Chondrocyte (in vitro differentiated cells): ENCODE measurements at regions not wholly inside any gene's neighbourhood (a gene's known extent, or its start where the extent isn't known, plus 50 kb on each side); places are given as distances from the start of the nearest gene placed in this dataset.

ENCODE experiments used
- DNase-seq: peaks from one replicate; pipeline ENCODE4 v3.0.0; 2021; ENCODE audit warnings: mixed read lengths, low spot score
- H3K27ac Mint-ChIP-seq: one replicate; pipeline ENCODE4 v1.8.0; 2021; ENCODE audit warnings: mild to moderate bottlenecking, moderate library complexity, mixed read lengths; ENCODE audit not compliant: unreplicated experiment
- H3K27me3 Mint-ChIP-seq: 2 replicates; pipeline ENCODE4 v1.8.0; 2021; ENCODE audit warnings: low read depth, mixed read lengths
- H3K36me3 Mint-ChIP-seq: 2 replicates; pipeline ENCODE4 v1.8.0; 2021; ENCODE audit warnings: low read depth, mixed read lengths
- H3K4me1 Mint-ChIP-seq: 2 replicates; pipeline ENCODE4 v1.8.0; 2021; ENCODE audit warnings: low read depth, mild to moderate bottlenecking, mixed read lengths
- H3K4me3 Mint-ChIP-seq: one replicate; pipeline ENCODE4 v1.8.0; 2021; ENCODE audit warnings: mild to moderate bottlenecking, moderate library complexity, mixed read lengths; ENCODE audit not compliant: unreplicated experiment
- H3K9me3 Mint-ChIP-seq: 2 replicates; pipeline ENCODE4 v1.8.0; 2021; ENCODE audit warnings: low read depth, mixed read lengths
- TF ChIP-seq, protein P1 (sequence below): fragments of 200-600 bp; sonication (generic); IDR thresholded peaks from 2 replicates; pipeline ENCODE4 v1.5.0; 2021; ENCODE audit warnings: antibody characterized with exemption, mild to moderate bottlenecking, moderate library complexity

DNA sequence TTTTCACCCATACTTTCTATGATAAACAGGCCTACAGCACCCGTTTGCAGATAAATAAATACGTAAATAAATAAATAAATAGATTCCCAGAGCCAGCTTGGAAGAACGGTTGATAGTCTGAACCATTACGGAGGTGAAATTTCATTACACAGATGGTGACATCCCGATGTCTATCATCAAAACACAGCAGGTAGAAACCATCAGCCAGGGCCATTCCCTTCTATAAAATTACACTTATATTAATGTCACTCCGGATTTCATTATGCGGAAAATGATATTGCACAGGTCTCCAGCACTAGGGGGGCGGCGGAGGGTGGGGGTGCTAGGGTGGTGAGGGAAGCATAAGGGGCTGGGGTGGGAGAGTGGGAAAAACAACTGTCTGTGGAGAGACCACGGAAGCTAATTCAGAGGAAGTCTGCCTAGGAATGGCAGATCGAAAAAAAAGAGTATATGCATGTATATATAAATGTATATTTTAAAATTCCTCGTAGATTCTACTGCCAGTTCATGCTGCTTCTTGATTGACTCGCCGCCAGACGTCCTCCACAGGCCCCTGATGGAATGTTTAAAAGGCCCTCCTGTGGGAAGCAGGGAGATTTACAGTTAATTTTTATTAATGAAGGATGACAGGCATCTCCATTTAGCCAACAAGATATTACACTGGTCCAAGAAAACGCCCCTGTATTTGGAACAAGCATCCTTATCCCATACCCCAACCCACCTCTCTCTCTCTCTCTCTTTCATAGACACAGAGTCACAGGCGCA lies 1906.0 kb upstream of the PIK3C3 start:
- Mint-ChIP-seq H3K4me1 (no peaks in the 10 kb centered on the region), H3K36me3 (no peaks in the 10 kb centered on the region), H3K27me3 (no peaks in the 10 kb centered on the region), H3K27ac (no peak overlapping the region), H3K9me3 (no peaks in the 10 kb centered on the region), H3K4me3 (no peak overlapping the region)
- no peak for DNase-seq
- TF ChIP-seq, protein P1, sequence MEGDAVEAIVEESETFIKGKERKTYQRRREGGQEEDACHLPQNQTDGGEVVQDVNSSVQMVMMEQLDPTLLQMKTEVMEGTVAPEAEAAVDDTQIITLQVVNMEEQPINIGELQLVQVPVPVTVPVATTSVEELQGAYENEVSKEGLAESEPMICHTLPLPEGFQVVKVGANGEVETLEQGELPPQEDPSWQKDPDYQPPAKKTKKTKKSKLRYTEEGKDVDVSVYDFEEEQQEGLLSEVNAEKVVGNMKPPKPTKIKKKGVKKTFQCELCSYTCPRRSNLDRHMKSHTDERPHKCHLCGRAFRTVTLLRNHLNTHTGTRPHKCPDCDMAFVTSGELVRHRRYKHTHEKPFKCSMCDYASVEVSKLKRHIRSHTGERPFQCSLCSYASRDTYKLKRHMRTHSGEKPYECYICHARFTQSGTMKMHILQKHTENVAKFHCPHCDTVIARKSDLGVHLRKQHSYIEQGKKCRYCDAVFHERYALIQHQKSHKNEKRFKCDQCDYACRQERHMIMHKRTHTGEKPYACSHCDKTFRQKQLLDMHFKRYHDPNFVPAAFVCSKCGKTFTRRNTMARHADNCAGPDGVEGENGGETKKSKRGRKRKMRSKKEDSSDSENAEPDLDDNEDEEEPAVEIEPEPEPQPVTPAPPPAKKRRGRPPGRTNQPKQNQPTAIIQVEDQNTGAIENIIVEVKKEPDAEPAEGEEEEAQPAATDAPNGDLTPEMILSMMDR: no peak

DNA sequence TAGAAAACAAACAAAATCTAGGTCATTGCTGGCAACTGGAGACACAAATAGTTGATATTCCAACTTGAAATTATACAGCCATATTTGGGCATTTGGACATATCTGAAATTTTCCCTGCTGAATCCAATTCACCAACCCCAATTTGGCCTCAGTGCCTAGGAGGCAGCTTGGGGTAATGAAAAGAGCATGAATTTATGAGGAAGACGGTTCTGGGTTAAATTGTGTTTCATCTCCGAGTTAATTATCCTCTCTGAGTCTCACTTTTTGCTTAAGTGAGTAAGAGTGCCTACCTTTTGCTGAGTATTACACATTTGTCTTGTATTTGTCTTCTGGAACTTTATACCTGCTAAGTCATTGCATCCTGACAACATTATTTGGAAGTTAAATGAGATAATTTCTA lies 1906.8 kb upstream of the PIK3C3 start:
- H3K27me3 Mint-ChIP-seq: no peaks in the 10 kb centered on the region
- TF ChIP-seq, protein P1: no peak
- DNase-seq: no peak

DNA sequence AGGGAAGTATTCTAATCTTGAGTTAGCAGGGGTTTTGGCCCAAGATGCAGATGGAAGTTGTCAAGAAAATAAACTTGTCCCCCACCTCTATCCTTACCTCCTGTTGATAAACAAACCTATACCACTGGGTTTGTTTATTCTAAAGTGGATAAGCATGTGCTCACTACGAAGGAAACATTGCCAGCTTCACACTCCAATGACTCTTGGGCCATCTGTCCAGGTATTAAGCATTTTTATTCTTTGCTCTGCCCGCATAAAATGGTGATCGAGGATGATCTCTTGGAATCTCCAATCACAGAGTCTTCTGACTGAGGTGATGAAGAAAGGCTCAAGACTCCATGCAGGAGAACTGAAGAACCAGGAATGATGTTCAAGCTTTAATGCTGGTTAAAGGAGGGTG lies 1908.4 kb upstream of the PIK3C3 start:
- no peak for DNase-seq
- no peaks in the 10 kb centered on the region for H3K9me3 Mint-ChIP-seq
- H3K36me3 Mint-ChIP-seq: no peaks in the 10 kb centered on the region
- H3K4me1 Mint-ChIP-seq: no peaks in the 10 kb centered on the region
- TF ChIP-seq, protein P1: no peak
- no peaks in the 10 kb centered on the region for H3K27me3 Mint-ChIP-seq
- H3K4me3 Mint-ChIP-seq: no peak overlapping the region
- no peak overlapping the region for H3K27ac Mint-ChIP-seq

More for the DNA sequence above, 1906.8 kb upstream of the PIK3C3 start:
- Mint-ChIP-seq H3K36me3 (no peaks in the 10 kb centered on the region), H3K4me1 (no peaks in the 10 kb centered on the region), H3K27ac (no peak overlapping the region), H3K4me3 (no peak overlapping the region), H3K9me3 (no peaks in the 10 kb centered on the region)

DNA sequence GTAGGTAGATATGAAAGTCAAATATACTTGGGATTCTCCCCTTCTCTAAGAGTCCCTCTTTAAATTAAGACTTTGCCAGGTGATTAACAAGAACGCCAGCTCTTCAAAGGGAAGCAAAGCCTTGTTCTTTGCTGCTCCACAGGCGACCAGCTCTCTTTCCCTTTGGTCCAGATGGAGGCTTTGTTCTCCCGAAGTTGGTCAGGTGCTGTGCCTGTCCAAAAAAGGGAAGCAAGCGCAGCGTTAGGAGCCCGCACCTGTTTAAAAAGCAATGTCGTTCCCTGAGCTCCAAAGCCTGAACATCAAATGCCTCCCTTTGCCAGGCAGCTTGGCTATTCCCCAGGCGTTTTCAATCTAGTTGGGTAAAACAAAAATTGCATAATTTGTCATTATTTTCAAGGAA lies 1913.1 kb upstream of the PIK3C3 start:
- TF ChIP-seq, protein P1: no peak
- H3K4me3 Mint-ChIP-seq: no peak overlapping the region
- H3K4me1 Mint-ChIP-seq: no peaks in the 10 kb centered on the region
- no peak for DNase-seq
- H3K36me3 Mint-ChIP-seq: no peaks in the 10 kb centered on the region
- no peaks in the 10 kb centered on the region for H3K9me3 Mint-ChIP-seq
- no peak overlapping the region for H3K27ac Mint-ChIP-seq
- H3K27me3 Mint-ChIP-seq: peaks cover 3% of the 10 kb centered on the region

DNA sequence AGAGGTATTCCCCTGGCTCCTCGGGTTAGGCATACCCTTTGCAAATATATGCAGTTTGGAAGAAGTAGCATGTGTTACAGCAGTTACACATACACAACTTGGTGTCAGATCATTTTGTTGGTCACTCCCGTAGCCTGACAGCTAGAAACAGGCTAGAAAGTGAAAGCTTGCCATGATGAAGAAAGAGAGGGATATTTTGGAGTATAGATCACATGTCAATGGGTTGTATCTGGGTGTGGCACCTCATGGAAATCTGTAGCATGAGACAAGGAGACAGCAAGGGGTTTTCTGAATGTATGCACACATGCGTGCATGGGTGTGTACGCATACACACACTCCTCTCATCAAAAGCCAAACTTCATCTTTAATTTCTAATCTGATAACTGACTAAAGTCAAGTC lies 1914.5 kb upstream of the PIK3C3 start:
- no peak overlapping the region for H3K27ac Mint-ChIP-seq
- no peaks in the 10 kb centered on the region for H3K9me3 Mint-ChIP-seq
- no peak overlapping the region for H3K4me3 Mint-ChIP-seq
- peaks cover 3% of the 10 kb centered on the region for H3K27me3 Mint-ChIP-seq
- H3K36me3 Mint-ChIP-seq: no peaks in the 10 kb centered on the region
- TF ChIP-seq, protein P1: no peak
- no peaks in the 10 kb centered on the region for H3K4me1 Mint-ChIP-seq
- DNase-seq: no peak
